ENCODE measurements at regions not wholly inside any gene's neighbourhood (a gene's known extent, or its start where the extent isn't known, plus 50 kb on each side); places are given as distances from the start of the nearest gene placed in this dataset.

DNA sequence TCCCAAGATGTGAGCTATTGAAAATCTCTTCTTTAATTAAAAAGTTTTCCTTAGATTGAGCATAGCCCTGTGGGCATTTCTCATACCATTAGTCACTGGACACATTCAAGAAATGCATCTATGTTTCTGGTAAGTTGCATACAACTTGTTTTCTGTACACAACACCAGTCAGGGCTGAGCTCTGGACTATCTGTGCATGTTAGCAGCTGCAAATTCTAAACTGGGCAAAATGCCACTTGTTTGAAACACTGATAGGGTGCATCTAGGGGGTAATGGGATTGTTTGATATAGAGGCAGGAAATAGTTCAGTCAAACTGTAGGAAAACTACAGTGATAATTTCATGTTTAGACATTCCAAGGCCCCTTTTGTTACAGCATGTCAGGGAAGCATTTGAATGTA, 145.6 kb upstream of the NPY start:
- TF ChIP-seq, protein P1, sequence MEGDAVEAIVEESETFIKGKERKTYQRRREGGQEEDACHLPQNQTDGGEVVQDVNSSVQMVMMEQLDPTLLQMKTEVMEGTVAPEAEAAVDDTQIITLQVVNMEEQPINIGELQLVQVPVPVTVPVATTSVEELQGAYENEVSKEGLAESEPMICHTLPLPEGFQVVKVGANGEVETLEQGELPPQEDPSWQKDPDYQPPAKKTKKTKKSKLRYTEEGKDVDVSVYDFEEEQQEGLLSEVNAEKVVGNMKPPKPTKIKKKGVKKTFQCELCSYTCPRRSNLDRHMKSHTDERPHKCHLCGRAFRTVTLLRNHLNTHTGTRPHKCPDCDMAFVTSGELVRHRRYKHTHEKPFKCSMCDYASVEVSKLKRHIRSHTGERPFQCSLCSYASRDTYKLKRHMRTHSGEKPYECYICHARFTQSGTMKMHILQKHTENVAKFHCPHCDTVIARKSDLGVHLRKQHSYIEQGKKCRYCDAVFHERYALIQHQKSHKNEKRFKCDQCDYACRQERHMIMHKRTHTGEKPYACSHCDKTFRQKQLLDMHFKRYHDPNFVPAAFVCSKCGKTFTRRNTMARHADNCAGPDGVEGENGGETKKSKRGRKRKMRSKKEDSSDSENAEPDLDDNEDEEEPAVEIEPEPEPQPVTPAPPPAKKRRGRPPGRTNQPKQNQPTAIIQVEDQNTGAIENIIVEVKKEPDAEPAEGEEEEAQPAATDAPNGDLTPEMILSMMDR (IDR thresholded peaks at IDR 0.05), result no peak
- no peak for TF ChIP-seq POLR2AphosphoS5 (IDR thresholded peaks at IDR 0.05; ENCODE audit: insufficient read depth in 1 of 2, low read depth in 1 of 2)
